Endothelial cell of umbilical vein (primary cell): ENCODE measurements at regions not wholly inside any gene's neighbourhood (a gene's known extent, or its start where the extent isn't known, plus 50 kb on each side); places are given as distances from the start of the nearest gene placed in this dataset.

Source experiments
- BruUV-seq: library from RNA; stranded (reverse); fragments of 400-500 nt; replicated peaks from 2 replicates; lab custom pipeline; 2021; lab: Mats Ljungman, UMichigan
- CTCF ChIA-PET: fragments of 300-600, 350-600 bp; sonication (Branson Sonifier 250); formaldehyde crosslinking; loops from one replicate; lab custom pipeline; 2021; ENCODE audit warnings: antibody characterized with exemption, inconsistent platforms; lab: Charles Lee
- POLR2A ChIA-PET: fragments of 300-600, 350-600 bp; sonication (Branson Sonifier 250); formaldehyde crosslinking; loops from one replicate; lab custom pipeline; 2021; ENCODE audit warnings: antibody characterized with exemption, inconsistent platforms; lab: Charles Lee
- DNase-seq: peaks from one replicate; pipeline ENCODE4 v3.0.0-alpha.2; 2011; ENCODE audit warnings: low read depth, low spot score
- FAIRE-seq: peaks from 2 replicates; lab custom pipeline; 2011; peaks lifted over from hg19 to GRCh38; lab: Jason Lieb, UNC
- H2AFZ ChIP-seq: 2 replicates; pipeline ENCODE4 v1.6.0; 2012; ENCODE audit warnings: low read depth, low read length, control low read depth, inconsistent platforms
- H3K27ac ChIP-seq: 2 replicates; pipeline ENCODE4 v1.5.1; 2011; ENCODE audit warnings: low read depth, mild to moderate bottlenecking, control low read depth, low read length, moderate library complexity; ENCODE audit not compliant: insufficient read depth
- H3K27me3 ChIP-seq, 2 experiments: 2 replicates each; pipeline versions ENCODE4 v1.6.0 to v1.6.1; 2011; ENCODE audit warnings: low read length in 2 of 2, mixed read lengths in 1 of 2; ENCODE audit not compliant: control insufficient read depth in 2 of 2, insufficient read depth in 2 of 2
- H3K36me3 ChIP-seq, 2 experiments: 2 replicates in 1 of 2; 3 replicates in 1 of 2; pipeline ENCODE4 v1.5.1; 2011; ENCODE audit warnings: low read length in 2 of 2, mild to moderate bottlenecking in 1 of 2, moderate library complexity in 1 of 2; ENCODE audit not compliant: control insufficient read depth in 2 of 2, insufficient read depth in 2 of 2; ENCODE audit errors: extremely low read depth in 1 of 2
- H3K4me1 ChIP-seq: 3 replicates; pipeline ENCODE4 v1.5.1; 2011; ENCODE audit warnings: mild to moderate bottlenecking, low read length; ENCODE audit not compliant: control insufficient read depth, insufficient read depth; ENCODE audit errors: extremely low read depth
- H3K4me2 ChIP-seq: 2 replicates; pipeline ENCODE4 v1.6.1; 2011; ENCODE audit warnings: low read length, control low read depth, mixed read lengths; ENCODE audit not compliant: insufficient read depth
- H3K4me3 ChIP-seq, 3 experiments: fragments of 200-600 bp in 1 of 3; sonication (generic), shearing (Covaris generic) in 1 of 3; replicated peaks in 1 of 3; 2 replicates each; pipeline ENCODE4 v1.5.1; 2011 to 2016; ENCODE audit warnings: control low read depth in 3 of 3, low read length in 3 of 3, mild to moderate bottlenecking in 2 of 3, inconsistent platforms in 1 of 3, low read depth in 1 of 3, moderate library complexity in 1 of 3; ENCODE audit not compliant: insufficient read depth in 1 of 3
- H3K79me2 ChIP-seq: 2 replicates; pipeline ENCODE4 v1.6.0; 2012; ENCODE audit warnings: low read length, inconsistent platforms; ENCODE audit not compliant: control insufficient read depth, insufficient read depth
- H3K9ac ChIP-seq: replicated peaks from 2 replicates; pipeline ENCODE3; 2011; ENCODE audit warnings: low read length, control low read depth; ENCODE audit not compliant: insufficient read depth; ENCODE audit errors: extremely low read depth
- H3K9me1 ChIP-seq: replicated peaks from 3 replicates; pipeline ENCODE4 v1.6.0; 2011; ENCODE audit warnings: mild to moderate bottlenecking, low read length; ENCODE audit not compliant: control insufficient read depth, insufficient read depth; ENCODE audit errors: extremely low read depth
- H3K9me3 ChIP-seq: replicated peaks from 2 replicates; pipeline ENCODE4 v1.5.1; 2012; ENCODE audit warnings: low read length, inconsistent platforms; ENCODE audit not compliant: control insufficient read depth, insufficient read depth
- H4K20me1 ChIP-seq: replicated peaks from 2 replicates; pipeline ENCODE3; 2011; ENCODE audit warnings: mild to moderate bottlenecking, low read length; ENCODE audit not compliant: control insufficient read depth, insufficient read depth; ENCODE audit errors: extremely low read depth
- EZH2 ChIP-seq: IDR thresholded peaks from 2 replicates; pipeline ENCODE4 v1.6.1; 2012; ENCODE audit warnings: borderline replicate concordance, low read depth, mild to moderate bottlenecking, moderate library complexity, low read length, inconsistent platforms; ENCODE audit not compliant: severe bottlenecking
- FOS ChIP-seq: IDR thresholded peaks from 2 replicates; pipeline ENCODE4 v1.6.1; 2011; ENCODE audit warnings: mild to moderate bottlenecking, low read length, moderate library complexity, borderline replicate concordance; ENCODE audit not compliant: insufficient read depth
- GATA2 ChIP-seq: IDR thresholded peaks from 2 replicates; pipeline ENCODE4 v1.7.0; 2011; ENCODE audit warnings: low read depth, mild to moderate bottlenecking, moderate library complexity, mixed read lengths, low read length; ENCODE audit not compliant: insufficient read length, insufficient read depth
- JUN ChIP-seq: IDR thresholded peaks from 2 replicates; pipeline ENCODE4 v1.6.1; 2011; ENCODE audit warnings: borderline replicate concordance, low read depth; ENCODE audit not compliant: insufficient read length, insufficient read depth
- MYC ChIP-seq: IDR thresholded peaks from one replicate; pipeline ENCODE4 v1.6.1; 2011; ENCODE audit warnings: mild to moderate bottlenecking, low read depth, low read length
- POLR2A ChIP-seq: IDR thresholded peaks from 2 replicates; pipeline ENCODE4 v1.6.1; 2012; ENCODE audit warnings: low read depth, mild to moderate bottlenecking, control low read depth, low read length
- POLR2AphosphoS5 ChIP-seq: IDR thresholded peaks from 2 replicates; pipeline ENCODE4 v1.6.1; 2012; ENCODE audit warnings: low read depth, mild to moderate bottlenecking, control low read depth, low read length, moderate library complexity; ENCODE audit not compliant: insufficient read depth
- dilution Hi-C: fragments of 300-500 bp; cut with MboI; formaldehyde crosslinking; loops from one replicate; pipeline ENCODE4 v1.15.0; 2019; ENCODE audit warnings: low sequenced_read_pairs; ENCODE audit not compliant: extremely low pct_ligation_motif_present
- intact Hi-C: fragments of 100-400 bp; cut with micrococcal nuclease; formaldehyde crosslinking; loops from one replicate; pipeline ENCODE4 v1.10.0; 2022
- TF ChIP-seq, protein P1 (sequence below): IDR thresholded peaks from 2 replicates; pipeline ENCODE4 v1.6.1; 2011; ENCODE audit not compliant: insufficient read depth, insufficient read length
- TF ChIP-seq, protein P2 (sequence below), 2 donors: IDR thresholded peaks; 1 replicate in 1 of 2; 2 replicates in 1 of 2; pipeline ENCODE4 v1.5.1; 2011; ENCODE audit warnings: low read length in 2 of 2, mild to moderate bottlenecking in 2 of 2, moderate library complexity in 2 of 2, control low read depth in 1 of 2, inconsistent platforms in 1 of 2, low read depth in 1 of 2; ENCODE audit not compliant: insufficient read depth in 1 of 2; ENCODE audit errors: extremely low read depth in 1 of 2

DNA sequence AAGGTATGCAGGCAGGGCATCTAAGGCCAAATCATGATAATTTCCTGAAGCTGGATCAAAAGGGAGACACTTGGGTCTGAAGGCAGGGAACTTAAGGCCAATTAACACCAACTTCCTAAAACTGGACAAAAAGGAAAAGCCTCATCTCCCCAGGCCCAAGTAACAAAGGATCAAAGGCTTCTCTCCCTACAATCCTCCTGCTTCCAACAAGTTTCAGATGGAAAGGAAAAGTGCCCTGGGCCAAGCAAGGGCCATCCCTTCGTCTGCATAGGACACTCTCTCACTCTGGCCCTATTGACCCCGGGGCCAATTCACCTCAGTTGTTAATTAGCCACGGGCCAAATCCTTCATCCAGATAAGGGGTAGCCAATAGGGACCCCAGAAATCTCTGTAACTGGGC, 1335.8 kb upstream of the CDH2 start:
- dilution Hi-C loops = no loop called here
- Histone ChIP-seq H3K79me2 (no peaks in the 10 kb centered on the region), H4K20me1 (no peaks in the 10 kb centered on the region), H3K27ac (no peak overlapping the region), H3K27me3 (no peaks in the 10 kb centered on the region), H3K4me1 (no peaks in the 10 kb centered on the region), H3K9me1 (no peaks in the 10 kb centered on the region), H3K9me3 (no peaks in the 10 kb centered on the region), H3K4me3 (no peak overlapping the region), H3K9ac (no peak overlapping the region), H2AFZ (no peak overlapping the region), H3K4me2 (no peak overlapping the region), H3K36me3 (no peaks in the 10 kb centered on the region)
- FAIRE-seq (no peak), DNase-seq (no peak)
- ChIA-PET POLR2A (no interaction called here), CTCF (no interaction called here)
- BruUV-seq = no TSS peak
- intact Hi-C loops = no loop called here
- TF ChIP-seq POLR2AphosphoS5 = no peak
- no peak for TF ChIP-seq EZH2
- TF ChIP-seq, protein P1, sequence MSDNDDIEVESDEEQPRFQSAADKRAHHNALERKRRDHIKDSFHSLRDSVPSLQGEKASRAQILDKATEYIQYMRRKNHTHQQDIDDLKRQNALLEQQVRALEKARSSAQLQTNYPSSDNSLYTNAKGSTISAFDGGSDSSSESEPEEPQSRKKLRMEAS = no peak
- TF ChIP-seq POLR2A = no peak
- no peak for TF ChIP-seq GATA2
- no peak for TF ChIP-seq MYC
- TF ChIP-seq JUN = no peak
- TF ChIP-seq, protein P2, sequence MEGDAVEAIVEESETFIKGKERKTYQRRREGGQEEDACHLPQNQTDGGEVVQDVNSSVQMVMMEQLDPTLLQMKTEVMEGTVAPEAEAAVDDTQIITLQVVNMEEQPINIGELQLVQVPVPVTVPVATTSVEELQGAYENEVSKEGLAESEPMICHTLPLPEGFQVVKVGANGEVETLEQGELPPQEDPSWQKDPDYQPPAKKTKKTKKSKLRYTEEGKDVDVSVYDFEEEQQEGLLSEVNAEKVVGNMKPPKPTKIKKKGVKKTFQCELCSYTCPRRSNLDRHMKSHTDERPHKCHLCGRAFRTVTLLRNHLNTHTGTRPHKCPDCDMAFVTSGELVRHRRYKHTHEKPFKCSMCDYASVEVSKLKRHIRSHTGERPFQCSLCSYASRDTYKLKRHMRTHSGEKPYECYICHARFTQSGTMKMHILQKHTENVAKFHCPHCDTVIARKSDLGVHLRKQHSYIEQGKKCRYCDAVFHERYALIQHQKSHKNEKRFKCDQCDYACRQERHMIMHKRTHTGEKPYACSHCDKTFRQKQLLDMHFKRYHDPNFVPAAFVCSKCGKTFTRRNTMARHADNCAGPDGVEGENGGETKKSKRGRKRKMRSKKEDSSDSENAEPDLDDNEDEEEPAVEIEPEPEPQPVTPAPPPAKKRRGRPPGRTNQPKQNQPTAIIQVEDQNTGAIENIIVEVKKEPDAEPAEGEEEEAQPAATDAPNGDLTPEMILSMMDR (IDR thresholded peaks at IDR 0.05; ENCODE audit: extremely low read depth in 1 of 2, insufficient read depth in 1 of 2, low read depth in 1 of 2, low read length in 2 of 2) = no peak
- no peak for TF ChIP-seq FOS
